HUES48 (cell line): ENCODE measurements at regions not wholly inside any gene's neighbourhood (a gene's known extent, or its start where the extent isn't known, plus 50 kb on each side); places are given as distances from the start of the nearest gene placed in this dataset.

Experiments
- H3K27ac ChIP-seq: one replicate; pipeline ENCODE4 v1.7.0; 2013; ENCODE audit warnings: low read depth, low read length, inconsistent platforms
- H3K27me3 ChIP-seq: 2 replicates; pipeline ENCODE4 v1.6.1; 2013; ENCODE audit warnings: mild to moderate bottlenecking, low read length; ENCODE audit not compliant: control insufficient read depth, insufficient read depth
- H3K36me3 ChIP-seq: 2 replicates; pipeline ENCODE4 v1.6.1; 2013; ENCODE audit warnings: low read length; ENCODE audit not compliant: control insufficient read depth, insufficient read depth
- H3K4me1 ChIP-seq: 2 replicates; pipeline ENCODE4 v1.6.1; 2013; ENCODE audit warnings: mild to moderate bottlenecking, low read length; ENCODE audit not compliant: control insufficient read depth, insufficient read depth
- H3K4me3 ChIP-seq: 2 replicates; pipeline ENCODE4 v1.5.1; 2013; ENCODE audit warnings: mild to moderate bottlenecking, low read depth, low read length
- H3K9ac ChIP-seq: 2 replicates; pipeline ENCODE4 v1.6.1; 2013; ENCODE audit warnings: mild to moderate bottlenecking, low read depth, low read length, moderate library complexity
- H3K9me3 ChIP-seq: 2 replicates; pipeline ENCODE4 v1.6.1; 2013; ENCODE audit warnings: low read length; ENCODE audit not compliant: control insufficient read depth, insufficient read depth

DNA sequence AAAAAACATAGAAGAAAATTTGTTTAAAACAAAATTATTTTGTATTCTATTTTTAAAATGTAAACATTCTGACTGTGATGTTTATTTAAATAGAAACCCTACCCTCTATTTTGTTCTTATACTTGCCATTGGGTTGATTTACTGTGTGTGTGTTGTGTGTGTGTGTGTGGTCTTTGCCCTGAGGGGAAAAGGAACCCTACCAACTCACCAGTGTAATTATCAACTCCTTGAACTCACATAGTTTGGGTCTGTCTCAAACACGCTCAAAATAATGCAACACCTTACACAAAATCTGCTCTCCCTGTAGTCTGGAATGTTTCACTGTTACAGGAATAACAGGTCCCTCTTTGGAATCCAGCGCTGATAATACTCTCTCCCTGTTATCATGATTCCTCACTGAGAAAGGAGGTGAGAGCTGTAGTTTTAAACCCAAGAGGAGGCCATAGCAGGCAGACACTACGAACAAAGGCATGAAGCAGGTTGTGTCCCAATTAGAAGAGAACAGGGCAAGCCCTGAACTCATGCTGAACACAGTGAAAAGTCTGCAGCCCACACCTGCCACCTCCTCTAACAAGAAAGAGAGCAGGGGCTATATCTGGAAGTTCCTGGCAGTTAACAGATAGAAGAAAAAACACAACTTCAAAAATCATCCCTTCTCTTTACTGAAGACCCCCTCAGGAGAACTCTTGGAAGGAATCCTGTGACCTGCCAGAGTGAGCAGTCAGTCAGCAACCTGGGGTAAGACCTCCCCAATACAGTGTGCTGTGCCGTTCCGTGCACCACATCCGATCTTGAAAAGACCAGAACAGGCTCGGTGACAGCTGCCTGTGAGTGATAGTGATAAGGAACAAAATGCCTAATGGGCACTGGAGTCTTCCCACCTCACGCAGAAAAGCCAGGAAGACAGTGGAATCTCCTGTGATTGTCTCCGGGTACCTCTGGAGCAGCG, 608.1 kb upstream of the ADAMTS16 start:
- Histone ChIP-seq H3K9me3 (no peaks in the 10 kb centered on the region), H3K4me1 (0 out of 2 replicates have a peak, but pooled peaks cover 3% of the 10 kb centered on the region), H3K4me3 (no peak overlapping the region), H3K9ac (no peak overlapping the region), H3K36me3 (no peaks in the 10 kb centered on the region), H3K27ac (no peak overlapping the region), H3K27me3 (no peaks in the 10 kb centered on the region)

GRCh38 chr5:4532705-4533080, 607.4 kb upstream of the ADAMTS16 start:
- 0 out of 2 replicates have a peak, but pooled peaks cover 3% of the 10 kb centered on the region for H3K4me1 ChIP-seq
- no peaks in the 10 kb centered on the region for H3K36me3 ChIP-seq
- no peak overlapping the region for H3K4me3 ChIP-seq
- no peak overlapping the region for H3K27ac ChIP-seq
- no peaks in the 10 kb centered on the region for H3K9me3 ChIP-seq
- H3K27me3 ChIP-seq, result no peaks in the 10 kb centered on the region
- no peak overlapping the region for H3K9ac ChIP-seq

DNA sequence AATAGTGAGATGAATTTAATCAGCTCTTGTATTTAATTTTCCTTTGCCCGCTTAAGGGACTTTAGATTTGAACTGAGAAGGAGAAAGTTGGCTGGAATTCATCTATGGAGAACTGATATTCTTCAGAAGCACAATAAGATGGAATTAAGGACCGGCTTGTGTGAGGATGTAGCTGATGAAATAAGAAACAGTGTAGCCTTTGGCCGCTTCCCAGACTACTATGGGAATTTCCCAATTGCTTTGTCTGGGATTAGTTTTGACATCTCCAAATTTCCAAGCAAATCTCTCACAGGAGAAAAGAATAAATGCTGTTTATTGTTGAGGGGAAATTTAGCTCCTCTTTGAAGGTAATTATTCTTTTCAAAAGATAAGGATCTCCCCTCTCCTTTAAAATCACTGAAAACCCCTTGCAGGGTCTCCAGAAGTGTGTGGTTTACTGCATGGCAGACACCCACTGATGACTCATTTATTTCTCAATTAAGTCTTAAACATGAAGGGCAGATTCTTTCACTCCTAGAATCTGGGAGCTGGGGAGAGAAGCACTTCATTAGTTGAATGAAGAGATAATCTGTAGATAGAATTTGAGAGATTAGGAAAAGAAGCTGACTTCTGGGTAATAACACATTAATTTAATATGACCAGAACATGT, 606.5 kb upstream of the ADAMTS16 start:
- no peak overlapping the region for H3K9ac ChIP-seq
- no peaks in the 10 kb centered on the region for H3K9me3 ChIP-seq
- H3K4me1 ChIP-seq, result 0 out of 2 replicates have a peak, but pooled peaks cover 3% of the 10 kb centered on the region
- H3K4me3 ChIP-seq, result no peak overlapping the region
- no peak overlapping the region for H3K27ac ChIP-seq
- H3K36me3 ChIP-seq, result no peaks in the 10 kb centered on the region
- H3K27me3 ChIP-seq, result no peaks in the 10 kb centered on the region

DNA sequence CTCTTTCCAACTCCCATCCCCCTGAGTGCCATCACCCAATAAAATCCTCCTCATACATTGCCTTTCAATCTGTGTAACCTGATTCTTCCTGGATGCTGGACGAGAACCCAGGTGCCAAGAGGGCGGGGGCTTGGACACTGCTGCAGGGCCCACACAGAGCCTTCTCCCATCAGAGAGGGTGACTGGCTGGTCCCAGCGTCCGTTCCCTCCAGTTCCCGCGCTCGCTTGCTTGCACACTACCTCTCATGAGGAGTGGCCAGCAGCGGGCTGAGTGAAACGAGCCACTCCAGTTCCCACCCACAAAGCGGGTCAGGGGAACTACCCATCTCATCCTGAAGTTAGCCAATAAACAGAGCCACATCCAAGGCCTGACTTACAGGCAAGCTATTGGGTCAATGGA, 602.6 kb upstream of the ADAMTS16 start:
- H3K36me3 ChIP-seq, result no peaks in the 10 kb centered on the region
- no peak overlapping the region for H3K27ac ChIP-seq
- no peak overlapping the region for H3K4me3 ChIP-seq
- no peak overlapping the region for H3K9ac ChIP-seq
- no peaks in the 10 kb centered on the region for H3K4me1 ChIP-seq
- H3K27me3 ChIP-seq, result no peaks in the 10 kb centered on the region
- no peaks in the 10 kb centered on the region for H3K9me3 ChIP-seq

GRCh38 chr5:4540375-4541173, 599.6 kb upstream of the ADAMTS16 start:
- H3K27ac ChIP-seq, result no peak overlapping the region
- H3K9ac ChIP-seq, result no peak overlapping the region
- H3K36me3 ChIP-seq, result no peaks in the 10 kb centered on the region
- H3K27me3 ChIP-seq, result no peaks in the 10 kb centered on the region
- H3K9me3 ChIP-seq, result no peaks in the 10 kb centered on the region
- H3K4me3 ChIP-seq, result no peak overlapping the region
- H3K4me1 ChIP-seq, result peaks cover 13% of the 10 kb centered on the region

DNA sequence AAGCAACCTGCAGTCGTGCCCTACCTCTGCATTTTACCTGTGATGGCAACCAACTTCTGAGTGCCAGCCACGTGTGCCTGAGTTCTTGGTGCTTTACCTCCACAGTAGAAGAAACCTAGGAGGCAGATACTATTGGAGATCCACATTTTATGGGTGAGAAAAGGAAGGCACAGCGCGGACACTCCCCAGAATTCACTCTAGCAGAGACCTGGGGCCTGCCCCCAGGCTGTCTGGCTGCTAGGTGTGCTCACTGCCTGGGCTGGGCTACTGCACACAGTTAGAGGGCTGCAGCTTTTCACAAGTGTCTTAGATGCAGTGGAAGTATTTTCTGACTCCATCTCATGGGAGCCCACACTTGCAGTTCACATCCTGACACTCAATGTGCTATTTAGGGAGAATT, 598.8 kb upstream of the ADAMTS16 start:
- Histone ChIP-seq H3K27me3 (no peaks in the 10 kb centered on the region), H3K4me1 (peaks cover 13% of the 10 kb centered on the region), H3K9ac (no peak overlapping the region), H3K4me3 (no peak overlapping the region), H3K9me3 (no peaks in the 10 kb centered on the region), H3K36me3 (no peaks in the 10 kb centered on the region), H3K27ac (no peak overlapping the region)

DNA sequence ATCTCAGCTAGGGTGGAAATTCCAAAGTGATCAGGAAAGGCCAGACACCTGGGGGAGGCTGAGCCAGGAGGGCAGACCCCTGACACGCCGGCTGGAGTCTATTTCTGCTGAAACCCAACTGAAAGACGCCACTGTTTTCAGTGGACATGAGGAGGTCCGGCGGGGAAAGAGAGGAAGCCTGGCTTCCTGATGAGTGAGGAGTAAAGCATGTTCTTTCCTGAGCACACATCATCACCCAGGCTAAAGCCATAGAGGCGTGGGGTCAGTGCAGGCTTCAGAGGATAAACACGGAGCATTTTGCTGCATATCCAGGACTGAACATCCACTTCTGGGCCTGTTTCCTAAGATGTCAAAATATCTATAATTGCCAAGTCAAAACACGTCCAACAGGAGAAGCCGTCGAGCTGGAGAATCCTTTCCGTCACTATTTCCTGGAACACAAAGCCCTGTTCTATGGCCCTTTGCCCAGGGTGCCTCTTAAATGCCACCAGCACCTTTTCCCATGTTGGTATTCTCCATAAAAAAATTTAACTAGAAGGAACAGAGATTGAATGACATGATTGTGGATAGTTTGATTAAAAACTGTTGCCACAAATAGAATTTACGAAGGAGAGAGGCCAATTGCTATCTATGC, 597.9 kb upstream of the ADAMTS16 start:
- no peak overlapping the region for H3K4me3 ChIP-seq
- no peaks in the 10 kb centered on the region for H3K27me3 ChIP-seq
- H3K9me3 ChIP-seq, result no peaks in the 10 kb centered on the region
- H3K9ac ChIP-seq, result no peak overlapping the region
- no peaks in the 10 kb centered on the region for H3K36me3 ChIP-seq
- peaks cover 13% of the 10 kb centered on the region for H3K4me1 ChIP-seq
- H3K27ac ChIP-seq, result no peak overlapping the region

DNA sequence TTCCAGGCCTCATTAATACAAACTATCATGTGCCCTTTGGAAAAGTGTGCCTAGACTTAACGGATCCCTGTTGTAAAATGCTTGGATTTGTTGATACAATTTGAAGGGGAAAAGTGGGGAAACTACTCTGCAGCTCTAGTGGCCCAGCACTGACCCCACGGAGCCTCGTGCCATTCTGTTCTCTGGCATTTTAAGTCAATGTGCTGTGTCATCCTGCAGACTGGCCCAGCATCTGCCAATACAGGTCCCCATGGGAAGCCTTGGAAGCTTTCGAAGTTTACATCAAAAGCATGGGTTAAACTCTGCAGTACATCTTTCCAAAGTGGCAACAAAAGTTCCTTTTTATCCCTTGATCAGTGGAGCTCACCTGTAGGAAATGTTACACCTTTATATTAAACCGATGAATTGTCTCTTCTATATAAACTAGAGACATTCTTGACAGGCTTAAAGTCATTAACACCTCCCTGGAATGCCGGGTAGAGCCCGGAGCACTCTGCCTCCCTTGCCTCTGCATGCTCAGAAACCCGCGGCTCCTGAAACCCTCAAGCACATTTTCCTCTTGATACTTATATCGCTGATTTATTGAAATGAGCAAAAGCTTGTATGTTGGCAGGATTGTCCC, 596.0 kb upstream of the ADAMTS16 start:
- Histone ChIP-seq H3K9me3 (no peaks in the 10 kb centered on the region), H3K9ac (no peak overlapping the region), H3K36me3 (no peaks in the 10 kb centered on the region), H3K27ac (no peak overlapping the region), H3K27me3 (no peaks in the 10 kb centered on the region), H3K4me3 (no peak overlapping the region), H3K4me1 (peaks cover 13% of the 10 kb centered on the region)

DNA sequence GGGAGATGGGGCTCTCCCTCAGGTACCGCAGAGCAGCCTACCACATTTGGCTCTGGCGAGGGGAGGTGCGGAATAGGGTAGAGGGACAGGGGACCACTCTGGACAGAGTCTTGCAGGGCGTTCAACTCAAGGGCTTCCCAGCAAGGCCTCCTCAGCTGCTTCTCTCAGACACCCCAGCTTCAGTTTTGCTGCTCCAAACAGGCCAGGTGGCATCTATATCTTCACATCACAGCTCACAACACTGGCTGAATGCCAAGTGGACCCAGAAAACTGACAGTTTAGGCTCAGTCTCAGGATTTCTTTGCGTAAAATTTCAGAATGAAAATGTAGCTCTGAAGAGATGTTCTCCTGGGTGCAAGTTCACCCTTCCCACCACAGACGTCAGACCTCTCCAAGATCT, 592.6 kb upstream of the ADAMTS16 start:
- Histone ChIP-seq H3K4me1 (peaks cover 13% of the 10 kb centered on the region), H3K9ac (no peak overlapping the region), H3K36me3 (no peaks in the 10 kb centered on the region), H3K4me3 (no peak overlapping the region), H3K9me3 (no peaks in the 10 kb centered on the region), H3K27me3 (no peaks in the 10 kb centered on the region), H3K27ac (no peak overlapping the region)

DNA sequence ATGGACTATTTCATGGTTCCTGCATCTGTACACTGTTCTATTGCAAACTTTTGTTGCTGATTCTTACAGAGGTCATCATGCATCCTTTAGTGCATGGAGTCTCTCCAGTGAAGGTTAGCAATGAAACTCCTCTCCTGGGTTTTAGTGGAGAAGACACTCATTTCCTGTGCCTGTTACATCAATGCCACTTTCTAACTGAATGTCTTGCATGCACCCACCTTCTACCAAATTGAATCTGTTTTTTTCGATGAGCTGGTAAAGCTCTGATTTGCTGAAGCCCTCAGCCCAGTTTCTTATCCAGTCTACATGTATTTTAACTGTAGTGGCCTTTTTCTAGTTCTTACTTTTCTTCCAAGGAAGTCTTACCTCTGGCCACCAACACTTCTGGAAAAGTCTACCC, 591.8 kb upstream of the ADAMTS16 start:
- no peak overlapping the region for H3K4me3 ChIP-seq
- H3K4me1 ChIP-seq, result peaks cover 7% of the 10 kb centered on the region; the same call in 1 of the 2 replicates
- no peak overlapping the region for H3K9ac ChIP-seq
- H3K27me3 ChIP-seq, result no peaks in the 10 kb centered on the region
- no peak overlapping the region for H3K27ac ChIP-seq
- H3K36me3 ChIP-seq, result no peaks in the 10 kb centered on the region
- H3K9me3 ChIP-seq, result no peaks in the 10 kb centered on the region
